Nucleus accumbens (tissue), 56 donors: ENCODE measurements at regions not wholly inside any gene's neighbourhood (a gene's known extent, or its start where the extent isn't known, plus 50 kb on each side); places are given as distances from the start of the nearest gene placed in this dataset.
A peak's percentile ranks its signal among the peaks of the same experiment; 100 is the strongest.

Experiments
- DNase-seq, 56 donors: peaks; one replicate each; lab custom pipeline; 2025; lab: John Stamatoyannopoulos, UW

- no peak for DNase-seq
These were observed 52.3 kb upstream of the SIPA1L2 start for GRCh38 chr1:232682248-232682647.

- DNase-seq, result no peak
These were observed 54.6 kb upstream of the SIPA1L2 start for GRCh38 chr1:232684371-232685105.

GRCh38 chr1:232686346-232686745 lies 56.4 kb upstream of the SIPA1L2 start:
- no peak for DNase-seq

- no peak for DNase-seq
These were observed 57.4 kb upstream of the SIPA1L2 start for GRCh38 chr1:232687304-232687703.

- no peak for DNase-seq
These were observed 57.8 kb upstream of the SIPA1L2 start for GRCh38 chr1:232687728-232688127.

GRCh38 chr1:232688398-232688797 lies 58.5 kb upstream of the SIPA1L2 start:
- no peak for DNase-seq

GRCh38 chr1:232689711-232690110 lies 59.8 kb upstream of the SIPA1L2 start:
- DNase-seq, result no peak

- no peak for DNase-seq
These were observed 60.5 kb upstream of the SIPA1L2 start for GRCh38 chr1:232690285-232690935.

GRCh38 chr1:232694475-232694874 lies 64.5 kb upstream of the SIPA1L2 start:
- no peak for DNase-seq

GRCh38 chr1:232695621-232696385 lies 65.9 kb upstream of the SIPA1L2 start:
- no peak for DNase-seq

- DNase-seq, result no peak
These were observed 66.5 kb upstream of the SIPA1L2 start for GRCh38 chr1:232696466-232696865.

GRCh38 chr1:232697187-232697822 lies 67.4 kb upstream of the SIPA1L2 start:
- DNase-seq, result no peak

- no peak for DNase-seq
These were observed 69.9 kb upstream of the SIPA1L2 start for GRCh38 chr1:232699814-232700213.

- no peak for DNase-seq
These were observed 73.0 kb upstream of the SIPA1L2 start for GRCh38 chr1:232702911-232703310.

GRCh38 chr1:232704256-232704655 lies 74.3 kb upstream of the SIPA1L2 start:
- no peak for DNase-seq

GRCh38 chr1:232704694-232705680 lies 75.1 kb upstream of the SIPA1L2 start:
- peak in 47 of 56 donors; percentile 1 to 73 (median 32) for DNase-seq

GRCh38 chr1:232705815-232706575 lies 76.1 kb upstream of the SIPA1L2 start:
- no peak for DNase-seq

- DNase-seq, result no peak
These were observed 77.2 kb upstream of the SIPA1L2 start for GRCh38 chr1:232707142-232707541.

GRCh38 chr1:232709386-232709785 lies 79.5 kb upstream of the SIPA1L2 start:
- DNase-seq, result no peak
